ENCODE measurements at regions not wholly inside any gene's neighbourhood (a gene's known extent, or its start where the extent isn't known, plus 50 kb on each side); places are given as distances from the start of the nearest gene placed in this dataset.

GRCh38 chr10:116006508-116006907, 266.5 kb downstream of the GFRA1 start:
- Histone ChIP-seq H3K36me3 (no peaks in the 10 kb centered on the region), H3K4me3 (no peak overlapping the region), H3K27me3 (no peaks in the 10 kb centered on the region), H3K9me3 (no peaks in the 10 kb centered on the region), H3K4me1 (peaks cover 0 to 1% of the 10 kb centered on the region in 2 donors), H3K27ac (no peak overlapping the region)
- no peak for DNase-seq (ENCODE audit: low spot score in 2 of 2)
- no peak for TF ChIP-seq CTCF (IDR thresholded peaks at IDR 0.05)
- intact Hi-C loops (cut with DNase I) = no loop called here

GRCh38 chr10:116005301-116005700, 267.7 kb downstream of the GFRA1 start:
- no peaks in the 10 kb centered on the region for H3K9me3 ChIP-seq
- H3K27ac ChIP-seq = no peak overlapping the region
- intact Hi-C loops (cut with DNase I) = no loop called here
- peaks cover 0 to 2% of the 10 kb centered on the region in 2 donors for H3K4me1 ChIP-seq
- TF ChIP-seq CTCF (IDR thresholded peaks at IDR 0.05) = no peak
- no peaks in the 10 kb centered on the region for H3K27me3 ChIP-seq
- no peak for DNase-seq (ENCODE audit: low spot score in 2 of 2)
- H3K4me3 ChIP-seq = no peak overlapping the region
- H3K36me3 ChIP-seq = no peaks in the 10 kb centered on the region

- no peak for TF ChIP-seq CTCF (IDR thresholded peaks at IDR 0.05)
- H3K27me3 ChIP-seq = no peaks in the 10 kb centered on the region
- intact Hi-C loops (cut with DNase I) = no loop called here
- H3K9me3 ChIP-seq = no peaks in the 10 kb centered on the region
- H3K4me1 ChIP-seq = peaks cover 0 to 2% of the 10 kb centered on the region in 2 donors
- no peak overlapping the region for H3K27ac ChIP-seq
- DNase-seq (ENCODE audit: low spot score in 2 of 2) = no peak
- no peak overlapping the region for H3K4me3 ChIP-seq
- no peaks in the 10 kb centered on the region for H3K36me3 ChIP-seq
Measured at GRCh38 chr10:116002735-116003134, 270.3 kb downstream of the GFRA1 start.

- H3K9me3 ChIP-seq = no peaks in the 10 kb centered on the region
- no peak for DNase-seq (ENCODE audit: low spot score in 2 of 2)
- H3K27me3 ChIP-seq = no peaks in the 10 kb centered on the region
- H3K27ac ChIP-seq = no peak overlapping the region
- H3K4me3 ChIP-seq = no peak overlapping the region
- intact Hi-C loops (cut with DNase I) = no loop called here
- H3K36me3 ChIP-seq = no peaks in the 10 kb centered on the region
- TF ChIP-seq CTCF (IDR thresholded peaks at IDR 0.05) = no peak
- peaks cover 0 to 2% of the 10 kb centered on the region in 2 donors for H3K4me1 ChIP-seq
Measured at GRCh38 chr10:116001976-116002375, 271.0 kb downstream of the GFRA1 start.

GRCh38 chr10:116001262-116001857, 271.6 kb downstream of the GFRA1 start:
- intact Hi-C loops (cut with DNase I) = no loop called here
- DNase-seq (ENCODE audit: low spot score in 2 of 2) = no peak
- H3K27ac ChIP-seq = no peak overlapping the region
- no peaks in the 10 kb centered on the region for H3K9me3 ChIP-seq
- no peak for TF ChIP-seq CTCF (IDR thresholded peaks at IDR 0.05)
- H3K27me3 ChIP-seq = no peaks in the 10 kb centered on the region
- H3K36me3 ChIP-seq = no peaks in the 10 kb centered on the region
- peak overlapping the region in 1 of 2 donors; percentile 42 for H3K4me3 ChIP-seq
- peaks cover 0 to 2% of the 10 kb centered on the region in 2 donors for H3K4me1 ChIP-seq
